ENCODE measurements at regions not wholly inside any gene's neighbourhood (a gene's known extent, or its start where the extent isn't known, plus 50 kb on each side); places are given as distances from the start of the nearest gene placed in this dataset.
A peak's percentile ranks its signal among the peaks of the same experiment; 100 is the strongest.

DNA sequence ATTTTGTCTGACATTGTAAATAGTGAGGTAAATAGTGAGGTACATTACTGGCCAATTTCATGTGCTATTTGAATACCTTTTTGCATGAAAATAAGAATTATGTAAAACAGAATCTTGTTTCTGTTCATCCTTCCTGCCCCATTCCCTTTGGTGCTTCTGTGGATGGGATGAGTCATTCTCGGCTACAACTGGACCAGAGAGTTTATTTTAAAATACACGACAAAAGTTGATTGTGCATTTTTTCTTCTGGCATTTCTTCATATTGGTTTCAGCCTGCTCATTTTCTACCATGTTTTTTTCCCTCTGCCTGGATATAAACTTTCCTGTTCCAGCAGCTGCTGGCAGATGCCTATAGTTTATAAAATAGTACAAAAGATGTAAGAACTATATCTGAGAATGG lies 107.5 kb downstream of the CYSLTR2 start:
- Histone ChIP-seq H3K27me3 (no peaks in the 10 kb centered on the region), H3K9ac (ENCODE audit: low read depth in 2 of 2, low read length in 2 of 2) (no peak overlapping the region), H3K4me1 (no peaks in the 10 kb centered on the region), H3K4me3 (no peak overlapping the region), H3K27ac (no peak overlapping the region), H3K9me3 (no peaks in the 10 kb centered on the region), H3K36me3 (no peaks in the 10 kb centered on the region)
- no peak for DNase-seq
- intact Hi-C loops (cut with DNase I): no loop called here
- TF ChIP-seq, protein P1, sequence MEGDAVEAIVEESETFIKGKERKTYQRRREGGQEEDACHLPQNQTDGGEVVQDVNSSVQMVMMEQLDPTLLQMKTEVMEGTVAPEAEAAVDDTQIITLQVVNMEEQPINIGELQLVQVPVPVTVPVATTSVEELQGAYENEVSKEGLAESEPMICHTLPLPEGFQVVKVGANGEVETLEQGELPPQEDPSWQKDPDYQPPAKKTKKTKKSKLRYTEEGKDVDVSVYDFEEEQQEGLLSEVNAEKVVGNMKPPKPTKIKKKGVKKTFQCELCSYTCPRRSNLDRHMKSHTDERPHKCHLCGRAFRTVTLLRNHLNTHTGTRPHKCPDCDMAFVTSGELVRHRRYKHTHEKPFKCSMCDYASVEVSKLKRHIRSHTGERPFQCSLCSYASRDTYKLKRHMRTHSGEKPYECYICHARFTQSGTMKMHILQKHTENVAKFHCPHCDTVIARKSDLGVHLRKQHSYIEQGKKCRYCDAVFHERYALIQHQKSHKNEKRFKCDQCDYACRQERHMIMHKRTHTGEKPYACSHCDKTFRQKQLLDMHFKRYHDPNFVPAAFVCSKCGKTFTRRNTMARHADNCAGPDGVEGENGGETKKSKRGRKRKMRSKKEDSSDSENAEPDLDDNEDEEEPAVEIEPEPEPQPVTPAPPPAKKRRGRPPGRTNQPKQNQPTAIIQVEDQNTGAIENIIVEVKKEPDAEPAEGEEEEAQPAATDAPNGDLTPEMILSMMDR (IDR thresholded peaks at IDR 0.05): no peak

- peak; percentile 93 for DNase-seq
- intact Hi-C loops (cut with DNase I): loop anchor here (2.0 kb wide), 1 partner anchor 168 kb away; no protein-coding TSS in a partner anchor
- no peak overlapping the region for H3K9ac ChIP-seq (ENCODE audit: low read depth in 2 of 2, low read length in 2 of 2)
Observed at GRCh38 chr13:48769107-48769704, 115.5 kb downstream of the CYSLTR2 start.

GRCh38 chr13:48770372-48770771 lies 116.6 kb downstream of the CYSLTR2 start:
- H3K4me1 ChIP-seq: no peaks in the 10 kb centered on the region
- H3K36me3 ChIP-seq: no peaks in the 10 kb centered on the region
- intact Hi-C loops (cut with DNase I): loop anchor here (10.0 kb wide), 1 partner anchor 436 kb away; no protein-coding TSS in a partner anchor
- H3K9ac ChIP-seq (ENCODE audit: low read depth in 2 of 2, low read length in 2 of 2): no peak overlapping the region
- H3K27me3 ChIP-seq: no peaks in the 10 kb centered on the region
- no peak overlapping the region for H3K4me3 ChIP-seq
- TF ChIP-seq, protein P1 (IDR thresholded peaks at IDR 0.05): no peak
- H3K9me3 ChIP-seq: no peaks in the 10 kb centered on the region
- no peak for DNase-seq
- no peak overlapping the region for H3K27ac ChIP-seq

More at GRCh38 chr13:48769107-48769704, 115.5 kb downstream of the CYSLTR2 start:
- Histone ChIP-seq H3K4me1 (no peaks in the 10 kb centered on the region), H3K4me3 (no peak overlapping the region), H3K9me3 (no peaks in the 10 kb centered on the region), H3K27ac (no peak overlapping the region), H3K36me3 (no peaks in the 10 kb centered on the region), H3K27me3 (no peaks in the 10 kb centered on the region)
- TF ChIP-seq, protein P1 (IDR thresholded peaks at IDR 0.05): peak; percentile 97

- no peaks in the 10 kb centered on the region for H3K4me1 ChIP-seq
- no peak overlapping the region for H3K4me3 ChIP-seq
- no peak for DNase-seq
- H3K36me3 ChIP-seq: no peaks in the 10 kb centered on the region
- TF ChIP-seq, protein P1 (IDR thresholded peaks at IDR 0.05): no peak
- H3K9me3 ChIP-seq: no peaks in the 10 kb centered on the region
- no peak overlapping the region for H3K27ac ChIP-seq
- no peaks in the 10 kb centered on the region for H3K27me3 ChIP-seq
- H3K9ac ChIP-seq (ENCODE audit: low read depth in 2 of 2, low read length in 2 of 2): no peak overlapping the region
- intact Hi-C loops (cut with DNase I): loop anchor here (10.0 kb wide), 1 partner anchor 438 kb away; no protein-coding TSS in a partner anchor
Observed at GRCh38 chr13:48772908-48773307, 119.2 kb downstream of the CYSLTR2 start.

- Histone ChIP-seq H3K4me3 (no peak overlapping the region), H3K9ac (ENCODE audit: low read depth in 2 of 2, low read length in 2 of 2) (no peak overlapping the region), H3K9me3 (no peaks in the 10 kb centered on the region), H3K27me3 (no peaks in the 10 kb centered on the region), H3K4me1 (no peaks in the 10 kb centered on the region), H3K27ac (no peak overlapping the region), H3K36me3 (no peaks in the 10 kb centered on the region)
- no peak for DNase-seq
- TF ChIP-seq, protein P1 (IDR thresholded peaks at IDR 0.05): no peak
- intact Hi-C loops (cut with DNase I): loop anchor here (10.0 kb wide), 1 partner anchor 439 kb away; no protein-coding TSS in a partner anchor
Observed at GRCh38 chr13:48773531-48774275, 120.0 kb downstream of the CYSLTR2 start.
